ENCODE measurements at regions not wholly inside any gene's neighbourhood (a gene's known extent, or its start where the extent isn't known, plus 50 kb on each side); places are given as distances from the start of the nearest gene placed in this dataset.

GRCh38 chr3:162884373-162884772, 1387.8 kb downstream of the OTOL1 start:
- Histone ChIP-seq H4K8ac (ENCODE audit: low read depth, low read length) (no peak overlapping the region), H2BK15ac (replicated peaks; ENCODE audit: low read depth) (no peak overlapping the region), H4K5ac (ENCODE audit: low read length) (no peak overlapping the region), H2BK5ac (ENCODE audit: low read length) (no peak overlapping the region), H3K9ac (ENCODE audit: low read length) (no peak overlapping the region), H3K79me2 (ENCODE audit: control insufficient read depth, insufficient read depth, low read length) (no peaks in the 10 kb centered on the region), H3K27ac (ENCODE audit: low read depth, low read length) (no peak overlapping the region), H3K4me1 (ENCODE audit: control insufficient read depth, low read depth, low read length) (no peaks in the 10 kb centered on the region), H3K36me3 (ENCODE audit: control insufficient read depth, insufficient read depth, low read length) (no peaks in the 10 kb centered on the region), H3K23ac (ENCODE audit: low read length) (no peak overlapping the region), H3K27me3 (ENCODE audit: insufficient read depth, low read length, poor library complexity) (no peaks in the 10 kb centered on the region), H3K18ac (ENCODE audit: low read length) (no peak overlapping the region), H3K4me2 (ENCODE audit: low read length) (no peak overlapping the region), H3K4ac (ENCODE audit: low read depth, low read length) (no peak overlapping the region), H3K56ac (ENCODE audit: low read length) (no peak overlapping the region), H3K79me1 (ENCODE audit: low read length) (no peaks in the 10 kb centered on the region), H2BK120ac (ENCODE audit: low read depth, low read length) (no peak overlapping the region), H2AK5ac (ENCODE audit: low read length) (no peak overlapping the region), H3K4me3 (ENCODE audit: low read length) (no peak overlapping the region)
- no CpG with 5 or more reads among the region's 2 CpGs for WGBS (ENCODE audit: extremely low coverage, insufficient coverage, low lambda C conversion rate)
- DNase-seq: no peak

- H3K27ac ChIP-seq (ENCODE audit: low read depth, low read length): no peak overlapping the region
- H3K9ac ChIP-seq (ENCODE audit: low read length): no peak overlapping the region
- H2BK120ac ChIP-seq (ENCODE audit: low read depth, low read length): no peak overlapping the region
- no peaks in the 10 kb centered on the region for H3K79me1 ChIP-seq (ENCODE audit: low read length)
- no peak overlapping the region for H2BK15ac ChIP-seq (replicated peaks; ENCODE audit: low read depth)
- H3K56ac ChIP-seq (ENCODE audit: low read length): no peak overlapping the region
- WGBS (ENCODE audit: extremely low coverage, insufficient coverage, low lambda C conversion rate): no CpG with 5 or more reads among the region's 6 CpGs
- DNase-seq: no peak
- H3K4ac ChIP-seq (ENCODE audit: low read depth, low read length): no peak overlapping the region
- H3K27me3 ChIP-seq (ENCODE audit: insufficient read depth, low read length, poor library complexity): no peaks in the 10 kb centered on the region
- no peak overlapping the region for H3K23ac ChIP-seq (ENCODE audit: low read length)
- H3K36me3 ChIP-seq (ENCODE audit: control insufficient read depth, insufficient read depth, low read length): no peaks in the 10 kb centered on the region
- H3K4me1 ChIP-seq (ENCODE audit: control insufficient read depth, low read depth, low read length): no peaks in the 10 kb centered on the region
- H4K5ac ChIP-seq (ENCODE audit: low read length): no peak overlapping the region
- no peak overlapping the region for H3K4me3 ChIP-seq (ENCODE audit: low read length)
- H2BK5ac ChIP-seq (ENCODE audit: low read length): no peak overlapping the region
- H3K18ac ChIP-seq (ENCODE audit: low read length): no peak overlapping the region
- no peak overlapping the region for H2AK5ac ChIP-seq (ENCODE audit: low read length)
- no peaks in the 10 kb centered on the region for H3K79me2 ChIP-seq (ENCODE audit: control insufficient read depth, insufficient read depth, low read length)
- H4K8ac ChIP-seq (ENCODE audit: low read depth, low read length): no peak overlapping the region
- no peak overlapping the region for H3K4me2 ChIP-seq (ENCODE audit: low read length)
Measured at GRCh38 chr3:162892921-162893793, 1396.5 kb downstream of the OTOL1 start.

- no peak overlapping the region for H3K9ac ChIP-seq (ENCODE audit: low read length)
- H3K79me1 ChIP-seq (ENCODE audit: low read length): no peaks in the 10 kb centered on the region
- no peak overlapping the region for H3K56ac ChIP-seq (ENCODE audit: low read length)
- no peak overlapping the region for H2BK120ac ChIP-seq (ENCODE audit: low read depth, low read length)
- no peaks in the 10 kb centered on the region for H3K27me3 ChIP-seq (ENCODE audit: insufficient read depth, low read length, poor library complexity)
- H4K8ac ChIP-seq (ENCODE audit: low read depth, low read length): no peak overlapping the region
- no peak overlapping the region for H4K5ac ChIP-seq (ENCODE audit: low read length)
- no peak overlapping the region for H2BK5ac ChIP-seq (ENCODE audit: low read length)
- H3K4me3 ChIP-seq (ENCODE audit: low read length): no peak overlapping the region
- no peak overlapping the region for H3K18ac ChIP-seq (ENCODE audit: low read length)
- no peak overlapping the region for H3K27ac ChIP-seq (ENCODE audit: low read depth, low read length)
- H3K4ac ChIP-seq (ENCODE audit: low read depth, low read length): no peak overlapping the region
- no peaks in the 10 kb centered on the region for H3K79me2 ChIP-seq (ENCODE audit: control insufficient read depth, insufficient read depth, low read length)
- H2AK5ac ChIP-seq (ENCODE audit: low read length): no peak overlapping the region
- H3K36me3 ChIP-seq (ENCODE audit: control insufficient read depth, insufficient read depth, low read length): no peaks in the 10 kb centered on the region
- no peak for DNase-seq
- no peak overlapping the region for H2BK15ac ChIP-seq (replicated peaks; ENCODE audit: low read depth)
- H3K23ac ChIP-seq (ENCODE audit: low read length): no peak overlapping the region
- no peaks in the 10 kb centered on the region for H3K4me1 ChIP-seq (ENCODE audit: control insufficient read depth, low read depth, low read length)
- H3K4me2 ChIP-seq (ENCODE audit: low read length): no peak overlapping the region
Measured at GRCh38 chr3:162897291-162897690, 1400.7 kb downstream of the OTOL1 start.

DNA sequence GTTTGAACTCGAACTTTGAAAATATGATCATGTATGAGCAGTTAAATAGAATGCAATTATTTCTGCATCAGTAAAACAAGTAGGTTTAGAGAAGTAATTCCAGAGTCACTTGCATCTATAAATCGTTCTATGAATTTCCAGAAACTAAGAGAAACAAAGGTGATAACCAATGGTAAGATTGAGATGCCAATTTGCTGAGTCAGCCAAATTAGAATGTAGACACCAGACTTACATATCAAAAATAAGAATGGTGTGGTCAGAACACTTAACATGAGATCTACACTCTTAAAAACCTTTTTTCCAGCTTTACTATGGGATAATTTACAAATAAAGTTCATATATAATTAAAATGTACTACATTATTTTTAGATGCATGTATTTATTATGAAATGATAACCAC, 1435.9 kb downstream of the OTOL1 start:
- Histone ChIP-seq H2BK120ac (ENCODE audit: low read depth, low read length) (no peak overlapping the region), H2AK5ac (ENCODE audit: low read length) (no peak overlapping the region), H3K27ac (ENCODE audit: low read depth, low read length) (no peak overlapping the region), H4K8ac (ENCODE audit: low read depth, low read length) (no peak overlapping the region), H3K23ac (ENCODE audit: low read length) (no peak overlapping the region), H3K36me3 (ENCODE audit: control insufficient read depth, insufficient read depth, low read length) (no peaks in the 10 kb centered on the region), H3K4me3 (ENCODE audit: low read length) (no peak overlapping the region), H3K79me1 (ENCODE audit: low read length) (no peaks in the 10 kb centered on the region), H3K4ac (ENCODE audit: low read depth, low read length) (no peak overlapping the region), H3K9ac (ENCODE audit: low read length) (no peak overlapping the region), H2BK15ac (replicated peaks; ENCODE audit: low read depth) (no peak overlapping the region), H2BK5ac (ENCODE audit: low read length) (no peak overlapping the region), H3K56ac (ENCODE audit: low read length) (no peak overlapping the region), H3K27me3 (ENCODE audit: insufficient read depth, low read length, poor library complexity) (no peaks in the 10 kb centered on the region), H3K18ac (ENCODE audit: low read length) (no peak overlapping the region), H3K4me1 (ENCODE audit: control insufficient read depth, low read depth, low read length) (no peaks in the 10 kb centered on the region), H3K4me2 (ENCODE audit: low read length) (no peak overlapping the region), H4K5ac (ENCODE audit: low read length) (no peak overlapping the region), H3K79me2 (ENCODE audit: control insufficient read depth, insufficient read depth, low read length) (no peaks in the 10 kb centered on the region)
- WGBS (ENCODE audit: extremely low coverage, insufficient coverage, low lambda C conversion rate): no CpG with 5 or more reads among the region's 2 CpGs
- no peak for DNase-seq

DNA sequence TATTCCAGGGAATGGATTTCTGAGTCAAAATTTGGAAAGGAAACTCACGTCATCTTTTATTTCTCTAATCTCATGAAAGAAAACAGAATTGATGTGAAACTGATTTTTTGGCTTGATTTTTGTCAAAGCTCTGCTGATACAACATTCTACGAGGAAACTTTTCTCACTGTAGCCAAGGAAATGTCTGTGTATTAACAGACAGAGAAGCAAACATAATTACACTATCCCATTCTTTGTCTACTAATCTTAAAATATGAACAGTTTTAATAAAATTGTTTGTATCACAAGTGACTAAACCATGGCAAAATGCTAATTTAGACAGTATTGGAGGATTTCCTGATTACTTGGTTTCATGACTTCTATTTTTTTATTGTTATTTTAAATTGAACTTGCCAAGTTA, 1437.0 kb downstream of the OTOL1 start:
- no peak overlapping the region for H3K4me3 ChIP-seq (ENCODE audit: low read length)
- H4K5ac ChIP-seq (ENCODE audit: low read length): no peak overlapping the region
- H3K18ac ChIP-seq (ENCODE audit: low read length): no peak overlapping the region
- no peak overlapping the region for H3K56ac ChIP-seq (ENCODE audit: low read length)
- H3K4me2 ChIP-seq (ENCODE audit: low read length): no peak overlapping the region
- H2BK120ac ChIP-seq (ENCODE audit: low read depth, low read length): no peak overlapping the region
- no peaks in the 10 kb centered on the region for H3K27me3 ChIP-seq (ENCODE audit: insufficient read depth, low read length, poor library complexity)
- H3K36me3 ChIP-seq (ENCODE audit: control insufficient read depth, insufficient read depth, low read length): no peaks in the 10 kb centered on the region
- H2BK15ac ChIP-seq (replicated peaks; ENCODE audit: low read depth): no peak overlapping the region
- H3K4ac ChIP-seq (ENCODE audit: low read depth, low read length): no peak overlapping the region
- H2BK5ac ChIP-seq (ENCODE audit: low read length): no peak overlapping the region
- H3K23ac ChIP-seq (ENCODE audit: low read length): no peak overlapping the region
- WGBS (ENCODE audit: extremely low coverage, insufficient coverage, low lambda C conversion rate): no CpG with 5 or more reads among the region's 2 CpGs
- H3K27ac ChIP-seq (ENCODE audit: low read depth, low read length): no peak overlapping the region
- H3K79me1 ChIP-seq (ENCODE audit: low read length): no peaks in the 10 kb centered on the region
- H3K9ac ChIP-seq (ENCODE audit: low read length): no peak overlapping the region
- no peaks in the 10 kb centered on the region for H3K4me1 ChIP-seq (ENCODE audit: control insufficient read depth, low read depth, low read length)
- no peak overlapping the region for H4K8ac ChIP-seq (ENCODE audit: low read depth, low read length)
- no peak overlapping the region for H2AK5ac ChIP-seq (ENCODE audit: low read length)
- no peaks in the 10 kb centered on the region for H3K79me2 ChIP-seq (ENCODE audit: control insufficient read depth, insufficient read depth, low read length)
- DNase-seq: no peak

- Histone ChIP-seq H3K4ac (ENCODE audit: low read depth, low read length) (no peak overlapping the region), H2BK120ac (ENCODE audit: low read depth, low read length) (no peak overlapping the region), H3K56ac (ENCODE audit: low read length) (no peak overlapping the region), H3K79me2 (ENCODE audit: control insufficient read depth, insufficient read depth, low read length) (no peaks in the 10 kb centered on the region), H4K8ac (ENCODE audit: low read depth, low read length) (no peak overlapping the region), H3K27me3 (ENCODE audit: insufficient read depth, low read length, poor library complexity) (no peaks in the 10 kb centered on the region), H2BK5ac (ENCODE audit: low read length) (no peak overlapping the region), H3K4me3 (ENCODE audit: low read length) (no peak overlapping the region), H2AK5ac (ENCODE audit: low read length) (no peak overlapping the region), H3K18ac (ENCODE audit: low read length) (no peak overlapping the region), H3K4me1 (ENCODE audit: control insufficient read depth, low read depth, low read length) (no peaks in the 10 kb centered on the region), H3K9ac (ENCODE audit: low read length) (no peak overlapping the region), H3K79me1 (ENCODE audit: low read length) (no peaks in the 10 kb centered on the region), H2BK15ac (replicated peaks; ENCODE audit: low read depth) (no peak overlapping the region), H3K4me2 (ENCODE audit: low read length) (no peak overlapping the region), H3K23ac (ENCODE audit: low read length) (no peak overlapping the region), H3K36me3 (ENCODE audit: control insufficient read depth, insufficient read depth, low read length) (no peaks in the 10 kb centered on the region), H3K27ac (ENCODE audit: low read depth, low read length) (no peak overlapping the region), H4K5ac (ENCODE audit: low read length) (no peak overlapping the region)
- peak; percentile 17 for DNase-seq
Measured at GRCh38 chr3:162936706-162937105, 1440.1 kb downstream of the OTOL1 start.
